Mammary epithelial cell (primary cell): ENCODE measurements at regions not wholly inside any gene's neighbourhood (a gene's known extent, or its start where the extent isn't known, plus 50 kb on each side); places are given as distances from the start of the nearest gene placed in this dataset.

Experiments
- CTCF ChIP-seq, 2 donors: IDR thresholded peaks in 1 of 2; conservative IDR thresholded peaks in 1 of 2; 2 replicates each; pipeline ENCODE4 v1.5.1; 2011 to 2012; ENCODE audit warnings: inconsistent platforms in 2 of 2, low read length in 2 of 2, mild to moderate bottlenecking in 2 of 2, control low read depth in 1 of 2, low read depth in 1 of 2; ENCODE audit not compliant: insufficient read depth in 1 of 2; ENCODE audit errors: extremely low read depth in 1 of 2
- EZH2 ChIP-seq: IDR thresholded peaks from 2 replicates; pipeline ENCODE4 v1.6.1; 2012; ENCODE audit warnings: low read length, inconsistent platforms, borderline replicate concordance

- TF ChIP-seq CTCF (conservative IDR thresholded peaks at IDR 0.05 in 1 of 2, IDR thresholded peaks at IDR 0.05 in 1 of 2; ENCODE audit: extremely low read depth in 1 of 2, insufficient read depth in 1 of 2, low read depth in 1 of 2, low read length in 2 of 2) (no peak), EZH2 (no peak)
Observed at GRCh38 chr14:100394886-100395672, 71.9 kb downstream of the SLC25A47 start.
